CD4-positive, alpha-beta T cell treated with Interleukin-21 for 1 hour (primary cell): ENCODE measurements at regions not wholly inside any gene's neighbourhood (a gene's known extent, or its start where the extent isn't known, plus 50 kb on each side); places are given as distances from the start of the nearest gene placed in this dataset.
"Not testable (repeated sequence)": the region's sequence is repeated elsewhere in the genome, so short reads cannot be mapped to it uniquely, and the experiment has no call there.

Experiments used
- DNase-seq: peaks from one replicate; pipeline ENCODE4 v3.0.0-alpha.2; 2020

GRCh38 chr2:83959266-83959665 is 499.8 kb downstream of the SUCLG1 start:
- DNase-seq: no peak

GRCh38 chr2:83956991-83957390 is 502.1 kb downstream of the SUCLG1 start:
- DNase-seq: no peak

- no peak for DNase-seq
Observed at GRCh38 chr2:83953697-83954096, 505.4 kb downstream of the SUCLG1 start.

GRCh38 chr2:83951378-83951947 is 507.6 kb downstream of the SUCLG1 start:
- DNase-seq: no peak

GRCh38 chr2:83949361-83949760 is 509.7 kb downstream of the SUCLG1 start:
- no peak for DNase-seq

GRCh38 chr2:83944191-83944590 is 514.9 kb downstream of the SUCLG1 start:
- no peak for DNase-seq

- no peak for DNase-seq
Observed at GRCh38 chr2:83943265-83943664, 515.8 kb downstream of the SUCLG1 start.

GRCh38 chr2:83941886-83942285 is 517.2 kb downstream of the SUCLG1 start:
- DNase-seq: no peak

GRCh38 chr2:83933749-83934148 is 525.3 kb downstream of the SUCLG1 start:
- no peak for DNase-seq

GRCh38 chr2:83923531-83923930 is 535.5 kb downstream of the SUCLG1 start:
- no peak for DNase-seq

GRCh38 chr2:83916559-83916958 is 542.5 kb downstream of the SUCLG1 start:
- no peak for DNase-seq

GRCh38 chr2:83915381-83915780 is 543.7 kb downstream of the SUCLG1 start:
- DNase-seq: no peak

GRCh38 chr2:83908750-83909149 is 550.3 kb downstream of the SUCLG1 start:
- no peak for DNase-seq

- DNase-seq: no peak
Observed at GRCh38 chr2:83901317-83901716, 557.8 kb downstream of the SUCLG1 start.

- no peak for DNase-seq
Observed at GRCh38 chr2:83900862-83901261, 558.2 kb downstream of the SUCLG1 start.

- DNase-seq: no peak
Observed at GRCh38 chr2:83899271-83899670, 559.8 kb downstream of the SUCLG1 start.

GRCh38 chr2:83894976-83895375 is 564.1 kb downstream of the SUCLG1 start:
- no peak for DNase-seq

GRCh38 chr2:83887757-83888156 is 571.3 kb downstream of the SUCLG1 start:
- DNase-seq: no peak

- no peak for DNase-seq
Observed at GRCh38 chr2:83879127-83879526, 580.0 kb downstream of the SUCLG1 start.

GRCh38 chr2:83877261-83877660 is 581.8 kb downstream of the SUCLG1 start:
- DNase-seq: not testable (repeated sequence)

- no peak for DNase-seq
Observed at GRCh38 chr2:83874712-83875430, 584.2 kb downstream of the SUCLG1 start.

- no peak for DNase-seq
Observed at GRCh38 chr2:83874066-83874465, 585.0 kb downstream of the SUCLG1 start.

- DNase-seq: no peak
Observed at GRCh38 chr2:83873110-83873509, 586.0 kb downstream of the SUCLG1 start.

- no peak for DNase-seq
Observed at GRCh38 chr2:83866211-83866610, 592.9 kb downstream of the SUCLG1 start.

- no peak for DNase-seq
Observed at GRCh38 chr2:83862600-83862999, 596.5 kb downstream of the SUCLG1 start.
